Superior temporal gyrus (tissue), 1 donor: ENCODE measurements at regions not wholly inside any gene's neighbourhood (a gene's known extent, or its start where the extent isn't known, plus 50 kb on each side); places are given as distances from the start of the nearest gene placed in this dataset.
A peak's percentile ranks its signal among the peaks of the same experiment; 100 is the strongest.
"Not testable (repeated sequence)": the region's sequence is repeated elsewhere in the genome, so short reads cannot be mapped to it uniquely, and the experiment has no call there.

Experiments
- DNase-seq: peaks from one replicate; pipeline ENCODE4 v3.0.0-alpha.2; 2016; ENCODE audit errors: extremely low spot score

DNA sequence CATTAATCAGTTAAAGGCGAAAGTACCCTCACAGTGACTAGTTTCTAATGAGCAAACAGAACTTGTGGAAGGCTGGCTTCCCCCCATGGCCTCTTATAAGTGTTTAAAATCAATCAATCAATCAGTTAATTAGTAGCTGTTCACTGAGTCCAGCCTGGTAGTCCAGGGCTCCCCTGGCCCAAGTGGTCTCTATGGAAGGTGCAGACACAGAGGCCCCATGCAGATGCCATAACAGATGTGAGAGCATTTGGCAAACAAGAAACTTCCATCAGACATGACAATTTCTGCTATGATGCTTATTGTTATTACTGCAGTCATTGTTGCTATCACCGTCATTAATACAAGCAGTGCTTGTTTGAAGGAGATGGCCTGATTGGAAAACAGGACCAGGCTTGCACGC, 179.0 kb upstream of the TSHZ3 start:
- no peak for DNase-seq

GRCh38 chr19:31529121-31529520, 179.9 kb upstream of the TSHZ3 start:
- DNase-seq = no peak

DNA sequence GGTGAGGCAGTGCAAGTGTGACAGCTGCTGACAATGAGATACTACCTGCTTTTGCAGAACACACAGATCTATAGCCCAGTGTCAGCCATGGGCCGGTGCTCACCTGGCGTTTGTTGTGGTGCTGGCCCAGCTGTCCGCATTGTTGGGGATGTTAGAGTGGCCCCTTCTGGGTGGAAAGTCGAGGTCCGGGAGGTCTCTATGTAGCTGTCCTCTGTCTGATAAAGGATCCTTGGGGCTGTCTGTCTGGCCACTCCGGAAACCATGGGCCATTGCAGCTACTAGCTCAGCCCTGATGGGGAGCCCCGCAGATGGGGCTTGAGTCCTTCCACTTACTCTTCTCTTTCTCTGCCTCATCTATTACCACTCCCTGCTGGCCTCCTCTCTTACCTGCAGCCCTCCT, 181.5 kb upstream of the TSHZ3 start:
- DNase-seq = no peak

DNA sequence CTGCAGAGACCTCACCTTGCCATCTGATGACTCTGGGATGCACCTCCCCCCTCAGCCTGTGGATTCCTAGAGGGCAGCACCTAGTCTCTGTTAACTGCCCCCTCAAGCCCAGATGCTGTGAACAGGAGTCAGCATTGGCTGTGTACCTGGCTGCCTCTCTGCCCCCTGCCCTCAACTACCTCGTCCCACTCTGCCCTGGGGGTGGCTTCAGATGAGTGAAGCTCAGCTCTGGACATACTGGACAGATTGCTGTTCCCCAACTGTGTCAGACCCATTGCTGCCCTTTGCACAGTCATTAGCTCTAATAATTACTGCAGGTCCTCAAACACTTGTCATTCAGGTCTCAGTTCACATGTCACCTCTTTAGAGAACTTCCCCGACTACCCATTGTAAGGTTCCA, 182.1 kb upstream of the TSHZ3 start:
- DNase-seq = no peak

DNA sequence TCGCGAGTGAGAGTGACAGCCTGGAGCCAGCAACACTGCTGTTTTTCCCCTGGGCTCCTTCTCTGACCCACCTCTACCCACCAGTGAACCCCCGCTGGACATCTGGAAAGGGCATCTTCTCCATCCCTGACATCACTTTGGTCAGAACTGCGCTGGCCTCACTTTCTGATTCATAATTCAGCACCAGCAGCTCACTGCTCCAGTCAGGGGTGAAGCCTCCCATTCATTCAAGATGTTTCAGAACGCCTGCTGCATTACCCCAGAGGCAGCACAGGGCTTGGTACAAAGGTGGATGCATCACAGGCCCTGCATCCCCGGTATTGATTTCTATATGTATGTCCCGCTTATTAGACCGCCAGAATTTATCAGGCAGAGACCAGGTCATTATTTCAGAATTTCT, 182.8 kb upstream of the TSHZ3 start:
- no peak for DNase-seq

DNA sequence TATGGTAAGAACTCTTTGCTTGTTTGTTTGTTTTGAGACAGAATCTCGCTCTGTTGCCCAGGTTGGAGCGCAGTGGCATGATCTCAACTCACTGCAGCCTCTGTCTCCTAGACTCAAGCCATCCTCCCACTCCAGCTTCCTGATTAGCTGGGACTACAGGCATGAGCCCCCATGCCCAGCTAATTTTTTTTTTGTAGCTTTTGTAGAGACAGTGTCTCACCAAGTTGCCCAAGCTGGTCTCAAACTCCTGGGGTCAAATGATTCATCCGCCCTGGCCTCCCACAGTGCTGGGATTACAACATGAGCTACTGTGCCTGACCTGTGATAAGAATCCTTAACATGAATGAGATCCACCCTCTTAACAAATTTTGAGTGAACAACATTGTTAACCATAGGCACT, 183.9 kb upstream of the TSHZ3 start:
- no peak for DNase-seq

GRCh38 chr19:31534231-31534630, 185.0 kb upstream of the TSHZ3 start:
- DNase-seq = no peak

- no peak for DNase-seq
Observed at GRCh38 chr19:31534786-31535657, 185.8 kb upstream of the TSHZ3 start.

DNA sequence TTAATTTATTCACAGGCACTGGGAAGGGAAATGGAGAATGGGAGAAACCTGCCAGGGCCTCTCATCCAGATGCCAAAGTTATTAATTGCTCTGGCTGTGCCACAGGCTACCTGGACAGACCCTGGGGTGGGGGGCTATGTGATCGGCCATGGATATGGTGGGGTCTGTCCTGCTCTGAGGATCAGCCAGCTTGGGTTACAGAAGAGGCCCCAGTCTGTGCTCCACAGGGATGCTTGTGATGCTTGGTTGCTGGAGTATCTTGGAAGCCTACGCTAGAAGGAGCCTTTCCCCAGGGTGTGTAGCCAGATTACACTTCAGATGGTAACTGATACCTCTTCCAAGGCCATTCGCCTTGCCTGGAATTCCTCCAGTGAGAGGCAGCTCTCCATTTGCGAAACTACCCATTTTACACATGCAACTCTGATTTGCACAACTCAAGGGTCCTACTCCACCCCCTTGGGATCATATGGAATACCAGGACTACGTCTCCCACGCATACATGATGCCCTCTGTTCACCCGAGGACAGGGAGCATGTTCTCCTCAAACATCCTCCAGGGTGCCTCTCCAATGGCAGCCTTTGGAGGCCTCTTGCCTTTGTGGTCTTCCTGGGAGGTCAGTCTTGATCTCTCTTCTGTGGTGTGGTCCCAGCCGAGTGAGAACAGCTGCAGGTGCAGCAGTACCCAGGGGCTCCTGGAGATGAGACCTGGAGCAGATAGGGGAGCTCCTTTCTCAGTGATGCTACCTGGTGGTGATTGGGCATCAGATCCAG, 186.6 kb upstream of the TSHZ3 start:
- DNase-seq = no peak

DNA sequence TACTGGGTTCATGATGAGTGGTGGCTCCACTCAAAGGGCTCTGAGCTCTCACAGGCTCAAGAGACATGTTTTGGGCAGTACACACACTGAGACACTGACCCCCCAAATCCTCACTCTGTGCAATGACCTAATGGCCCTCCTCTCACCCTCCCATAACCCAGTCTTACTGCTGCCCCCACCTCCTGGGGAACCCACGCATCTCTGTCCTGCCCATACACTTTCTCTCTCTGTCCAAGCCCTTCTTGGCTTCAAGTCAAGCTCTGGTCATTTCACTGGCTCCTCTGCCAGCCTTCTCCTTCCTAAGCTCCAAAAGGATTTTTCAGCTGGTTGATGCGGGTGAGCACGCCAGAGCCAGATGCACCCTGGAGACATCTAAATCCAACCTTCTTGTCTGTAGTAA, 187.9 kb upstream of the TSHZ3 start:
- DNase-seq = no peak

GRCh38 chr19:31537902-31538301, 188.7 kb upstream of the TSHZ3 start:
- not testable (repeated sequence) for DNase-seq

- no peak for DNase-seq
Observed at GRCh38 chr19:31538879-31539278, 189.6 kb upstream of the TSHZ3 start.

DNA sequence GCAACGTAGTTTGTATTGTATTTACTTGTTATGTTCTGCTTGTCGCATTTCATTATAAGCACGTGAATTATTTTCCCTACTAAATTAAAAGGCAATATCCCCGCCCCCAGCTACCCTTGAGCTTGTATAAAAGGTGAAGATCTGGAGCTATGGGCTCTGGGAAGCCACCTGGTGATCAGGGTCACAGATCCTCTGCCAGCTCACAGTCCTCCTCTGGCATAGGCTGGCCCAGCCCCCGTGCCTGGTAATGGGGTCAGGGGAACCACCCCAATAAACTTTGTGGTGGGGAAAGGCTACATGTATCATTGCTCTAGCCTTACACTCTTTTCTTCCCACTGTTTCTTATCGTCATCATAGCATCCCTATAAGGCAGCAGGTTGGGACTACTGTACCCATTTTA, 190.2 kb upstream of the TSHZ3 start:
- DNase-seq = no peak

DNA sequence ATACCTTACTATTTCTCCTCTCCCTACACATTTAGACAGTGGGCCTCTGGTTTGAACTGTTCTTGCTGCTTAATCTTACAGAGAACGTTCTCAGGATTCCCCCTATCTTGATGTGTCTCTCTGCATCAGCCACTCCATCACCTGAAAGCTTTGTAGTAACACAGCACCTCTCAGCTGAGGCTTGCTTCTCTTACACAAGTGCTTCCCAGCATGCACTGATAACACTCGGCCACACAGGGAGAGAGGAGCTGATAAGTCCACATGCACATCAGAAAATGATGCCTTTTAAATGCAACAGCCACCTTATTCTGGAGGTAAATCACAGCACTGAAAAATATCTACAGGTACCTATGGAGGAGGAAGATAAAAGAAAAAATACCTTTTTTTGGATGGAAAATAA, 192.2 kb upstream of the TSHZ3 start:
- no peak for DNase-seq

DNA sequence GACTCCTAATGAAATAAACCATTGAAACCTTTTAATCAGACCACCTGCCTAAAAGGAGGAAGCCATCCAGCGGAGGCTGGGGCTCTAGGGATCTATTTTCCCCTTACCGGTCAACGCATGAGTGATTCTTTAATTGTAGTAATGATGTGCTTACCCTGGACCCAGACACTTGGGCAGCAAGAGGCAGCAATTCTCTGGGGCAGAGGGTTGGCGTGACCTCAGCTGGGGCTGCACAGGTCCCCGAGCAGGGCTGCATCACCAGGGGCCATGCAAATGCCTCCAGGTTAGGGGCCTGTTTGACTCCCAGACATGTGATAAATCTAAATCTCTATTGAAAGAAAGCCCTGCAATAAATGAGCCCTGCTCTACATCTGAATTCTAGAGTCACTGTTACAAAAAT, 194.2 kb upstream of the TSHZ3 start:
- no peak for DNase-seq

- DNase-seq = no peak
Observed at GRCh38 chr19:31545777-31546176, 196.5 kb upstream of the TSHZ3 start.

GRCh38 chr19:31546205-31546960, 197.1 kb upstream of the TSHZ3 start:
- DNase-seq = no peak

- peak; percentile 20 for DNase-seq
Observed at GRCh38 chr19:31548941-31549340, 199.7 kb upstream of the TSHZ3 start.

GRCh38 chr19:31553112-31553845, 204.0 kb upstream of the TSHZ3 start:
- DNase-seq = no peak

DNA sequence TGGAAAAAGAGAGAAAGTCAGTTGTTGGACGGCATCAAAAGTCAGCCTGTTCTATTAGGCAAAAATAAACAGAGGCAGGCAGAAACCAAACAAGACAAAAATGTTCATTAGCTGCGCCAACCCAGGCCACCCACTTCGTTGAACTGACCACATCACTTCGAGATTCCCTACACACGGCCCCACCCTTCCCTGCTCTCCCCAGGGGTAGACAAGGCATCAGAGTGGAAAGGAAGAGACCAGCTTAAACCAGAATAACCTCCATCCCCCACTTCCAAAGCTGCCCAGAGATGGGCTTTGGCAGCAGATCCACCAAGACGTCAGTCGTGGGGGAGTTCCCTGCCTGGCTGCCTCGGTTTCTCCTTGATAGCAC, 204.6 kb upstream of the TSHZ3 start:
- no peak for DNase-seq

DNA sequence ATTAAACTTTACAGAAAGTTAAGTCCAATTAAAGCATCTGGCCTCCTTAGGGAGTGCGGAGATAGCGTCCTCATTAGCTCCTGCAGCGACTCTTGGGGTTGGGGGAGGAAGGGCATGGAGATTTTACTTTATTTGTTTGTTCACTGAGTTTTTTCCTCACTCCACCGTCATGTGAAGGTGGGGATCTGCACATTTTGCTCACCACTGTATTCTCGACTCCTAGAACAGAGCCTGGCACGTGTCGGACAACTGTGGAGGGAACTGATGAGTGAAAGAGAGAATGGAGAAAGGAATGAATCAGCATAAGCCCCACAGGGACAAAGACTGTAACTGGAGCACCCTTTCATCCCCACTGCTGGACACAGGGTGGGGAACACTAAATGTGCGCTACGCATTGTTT, 205.1 kb upstream of the TSHZ3 start:
- DNase-seq = no peak
